ENCODE measurements at regions not wholly inside any gene's neighbourhood (a gene's known extent, or its start where the extent isn't known, plus 50 kb on each side); places are given as distances from the start of the nearest gene placed in this dataset.

GRCh38 chr9:108456903-108457302 lies 398.9 kb downstream of the ACTL7B start:
- H3K79me2 ChIP-seq (ENCODE audit: control insufficient read depth, insufficient read depth, low read length): no peaks in the 10 kb centered on the region
- H3K4me1 Mint-ChIP-seq: no peaks in the 10 kb centered on the region
- H3K9me3 ChIP-seq (ENCODE audit: control extremely low read depth in 1 of 3, control insufficient read depth in 2 of 3, insufficient read depth in 1 of 3, low read length in 2 of 3): no peaks in the 10 kb centered on the region
- ATAC-seq (ENCODE audit: low read depth) (no peak), DNase-seq (no peak)
- H3K4me1 ChIP-seq (ENCODE audit: control insufficient read depth in 2 of 2, insufficient read depth in 2 of 2, low read length in 2 of 2): no peaks in the 10 kb centered on the region
- H3K36me3 ChIP-seq (replicated peaks in 1 of 2; ENCODE audit: control extremely low read depth in 1 of 2, control insufficient read depth in 1 of 2, extremely low read depth in 1 of 2, insufficient read depth in 2 of 2, low read length in 1 of 2): no peaks in the 10 kb centered on the region
- POLR2A ChIA-PET: no interaction called here
- H3K9me3 Mint-ChIP-seq (ENCODE audit: insufficient read depth): no peaks in the 10 kb centered on the region
- no peak overlapping the region for H3K27ac ChIP-seq (ENCODE audit: low read length in 2 of 2)
- H3K27me3 ChIP-seq (replicated peaks in 1 of 4; ENCODE audit: control extremely low read depth in 1 of 4, control insufficient read depth in 3 of 4, insufficient read depth in 4 of 4, low read length in 3 of 4): no peaks in the 10 kb centered on the region
- H2AFZ ChIP-seq (ENCODE audit: insufficient read depth, low read depth, low read length, poor library complexity, severe bottlenecking): no peak overlapping the region
- no peak overlapping the region for H3K9ac ChIP-seq (ENCODE audit: low read length)
- no peak overlapping the region for H3K4me3 Mint-ChIP-seq
- H3K27ac Mint-ChIP-seq: no peak overlapping the region
- peaks cover 9% of the 10 kb centered on the region for H3K27me3 Mint-ChIP-seq
- H3K4me2 ChIP-seq (replicated peaks; ENCODE audit: low read depth, low read length, poor library complexity, severe bottlenecking): no peak overlapping the region
- no peaks in the 10 kb centered on the region for H4K20me1 ChIP-seq (ENCODE audit: control insufficient read depth, insufficient read depth, low read length, poor library complexity, severe bottlenecking)
- H3K4me3 ChIP-seq (ENCODE audit: control extremely low read depth in 1 of 5, extremely low read depth in 1 of 5, insufficient read depth in 1 of 5, low read depth in 2 of 5, low read length in 4 of 5): no peak overlapping the region
- TF ChIP-seq CTCF (IDR thresholded peaks at IDR 0.05) (no peak), EZH2 (IDR thresholded peaks at IDR 0.05; ENCODE audit: borderline replicate concordance, insufficient read depth, low read depth, low read length, poor library complexity, severe bottlenecking) (no peak)
- WGBS (ENCODE audit: insufficient coverage): no CpG with 5 or more reads among the region's 2 CpGs
- intact Hi-C loops (cut with micrococcal nuclease): no loop called here
- CTCF ChIA-PET: no interaction called here

GRCh38 chr9:108445431-108446071 lies 410.2 kb downstream of the ACTL7B start:
- Histone ChIP-seq H3K27me3 (replicated peaks in 1 of 4; ENCODE audit: control extremely low read depth in 1 of 4, control insufficient read depth in 3 of 4, insufficient read depth in 4 of 4, low read length in 3 of 4) (no peaks in the 10 kb centered on the region), H4K20me1 (ENCODE audit: control insufficient read depth, insufficient read depth, low read length, poor library complexity, severe bottlenecking) (no peaks in the 10 kb centered on the region), H2AFZ (ENCODE audit: insufficient read depth, low read depth, low read length, poor library complexity, severe bottlenecking) (no peak overlapping the region), H3K4me3 (ENCODE audit: control extremely low read depth in 1 of 5, extremely low read depth in 1 of 5, insufficient read depth in 1 of 5, low read depth in 2 of 5, low read length in 4 of 5) (no peak overlapping the region), H3K4me1 (ENCODE audit: control insufficient read depth in 2 of 2, insufficient read depth in 2 of 2, low read length in 2 of 2) (no peaks in the 10 kb centered on the region), H3K79me2 (ENCODE audit: control insufficient read depth, insufficient read depth, low read length) (no peaks in the 10 kb centered on the region), H3K9ac (ENCODE audit: low read length) (no peak overlapping the region), H3K9me3 (ENCODE audit: control extremely low read depth in 1 of 3, control insufficient read depth in 2 of 3, insufficient read depth in 1 of 3, low read length in 2 of 3) (no peaks in the 10 kb centered on the region), H3K4me2 (replicated peaks; ENCODE audit: low read depth, low read length, poor library complexity, severe bottlenecking) (no peak overlapping the region), H3K27ac (ENCODE audit: low read length in 2 of 2) (no peak overlapping the region), H3K36me3 (replicated peaks in 1 of 2; ENCODE audit: control extremely low read depth in 1 of 2, control insufficient read depth in 1 of 2, extremely low read depth in 1 of 2, insufficient read depth in 2 of 2, low read length in 1 of 2) (no peaks in the 10 kb centered on the region)
- H3K27me3 Mint-ChIP-seq: no peaks in the 10 kb centered on the region
- H3K27ac Mint-ChIP-seq: no peak overlapping the region
- no peak for DNase-seq
- no peak for ATAC-seq (ENCODE audit: low read depth)
- 93% methylated on average over 4 of the region's 8 CpGs for WGBS (ENCODE audit: insufficient coverage)
- H3K4me3 Mint-ChIP-seq: no peak overlapping the region
- ChIA-PET POLR2A (no interaction called here), CTCF (no interaction called here)
- TF ChIP-seq EZH2 (IDR thresholded peaks at IDR 0.05; ENCODE audit: borderline replicate concordance, insufficient read depth, low read depth, low read length, poor library complexity, severe bottlenecking) (no peak), CTCF (IDR thresholded peaks at IDR 0.05) (no peak)
- no peaks in the 10 kb centered on the region for H3K4me1 Mint-ChIP-seq
- intact Hi-C loops (cut with micrococcal nuclease): no loop called here
- H3K9me3 Mint-ChIP-seq (ENCODE audit: insufficient read depth): no peaks in the 10 kb centered on the region

Measured in B cell (primary cell).